22Rv1 (cell line): ENCODE measurements at regions not wholly inside any gene's neighbourhood (a gene's known extent, or its start where the extent isn't known, plus 50 kb on each side); places are given as distances from the start of the nearest gene placed in this dataset.

ENCODE experiments used
- H3K27ac ChIP-seq: fragments of 450-650 bp; 2 replicates; pipeline ENCODE4 v1.5.1; 2017
- ZFX ChIP-seq: fragments of 450-650 bp; IDR thresholded peaks from 2 replicates; pipeline ENCODE4 v1.6.1; 2017; ENCODE audit warnings: antibody characterized with exemption, borderline replicate concordance
- TF ChIP-seq, protein P1 (sequence below): fragments of 450-650 bp; IDR thresholded peaks from 2 replicates; pipeline ENCODE4 v1.5.1; 2017; ENCODE audit warnings: mild to moderate bottlenecking

DNA sequence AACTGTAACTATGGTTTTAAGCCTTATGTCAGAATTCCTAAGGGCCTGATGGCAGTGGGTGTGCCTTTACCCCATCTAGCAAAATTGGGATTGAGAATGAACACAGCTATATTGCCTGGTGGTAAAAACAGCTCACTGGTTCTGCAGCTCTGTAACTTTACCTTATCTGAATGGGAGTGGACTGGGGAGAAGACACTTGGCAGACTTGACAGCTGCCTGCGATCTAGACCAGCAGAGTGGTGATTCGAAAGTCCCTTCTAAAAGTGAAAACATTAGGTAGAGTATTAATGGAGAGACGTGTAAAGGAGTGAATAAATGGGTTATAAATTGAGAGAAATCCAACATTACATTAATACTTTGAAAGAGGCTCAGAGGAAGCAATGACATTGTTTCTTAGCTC is 289.1 kb upstream of the EDIL3 start:
- TF ChIP-seq, protein P1, sequence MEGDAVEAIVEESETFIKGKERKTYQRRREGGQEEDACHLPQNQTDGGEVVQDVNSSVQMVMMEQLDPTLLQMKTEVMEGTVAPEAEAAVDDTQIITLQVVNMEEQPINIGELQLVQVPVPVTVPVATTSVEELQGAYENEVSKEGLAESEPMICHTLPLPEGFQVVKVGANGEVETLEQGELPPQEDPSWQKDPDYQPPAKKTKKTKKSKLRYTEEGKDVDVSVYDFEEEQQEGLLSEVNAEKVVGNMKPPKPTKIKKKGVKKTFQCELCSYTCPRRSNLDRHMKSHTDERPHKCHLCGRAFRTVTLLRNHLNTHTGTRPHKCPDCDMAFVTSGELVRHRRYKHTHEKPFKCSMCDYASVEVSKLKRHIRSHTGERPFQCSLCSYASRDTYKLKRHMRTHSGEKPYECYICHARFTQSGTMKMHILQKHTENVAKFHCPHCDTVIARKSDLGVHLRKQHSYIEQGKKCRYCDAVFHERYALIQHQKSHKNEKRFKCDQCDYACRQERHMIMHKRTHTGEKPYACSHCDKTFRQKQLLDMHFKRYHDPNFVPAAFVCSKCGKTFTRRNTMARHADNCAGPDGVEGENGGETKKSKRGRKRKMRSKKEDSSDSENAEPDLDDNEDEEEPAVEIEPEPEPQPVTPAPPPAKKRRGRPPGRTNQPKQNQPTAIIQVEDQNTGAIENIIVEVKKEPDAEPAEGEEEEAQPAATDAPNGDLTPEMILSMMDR, result no peak
- TF ChIP-seq ZFX, result no peak
- no peak overlapping the region for H3K27ac ChIP-seq

DNA sequence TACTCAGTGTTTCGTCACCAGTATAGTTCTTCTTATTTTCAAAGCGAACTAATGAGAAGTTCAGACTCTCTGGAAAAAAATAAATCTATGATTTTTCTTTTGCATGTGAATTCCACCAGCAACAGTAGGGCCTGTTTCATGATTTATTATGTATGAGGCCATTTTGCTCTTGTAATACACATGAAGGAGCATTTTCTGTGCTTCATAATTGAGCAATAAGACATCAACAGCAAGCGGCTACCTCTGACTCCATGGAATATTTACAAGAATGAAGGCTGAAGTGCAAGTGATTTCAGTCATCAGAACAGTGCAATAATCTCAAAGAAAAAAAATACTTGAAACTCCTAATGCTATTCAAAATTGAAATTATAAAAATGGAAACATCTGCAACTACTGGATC is 282.9 kb upstream of the EDIL3 start:
- TF ChIP-seq, protein P1, result no peak
- TF ChIP-seq ZFX, result no peak
- H3K27ac ChIP-seq, result no peak overlapping the region

DNA sequence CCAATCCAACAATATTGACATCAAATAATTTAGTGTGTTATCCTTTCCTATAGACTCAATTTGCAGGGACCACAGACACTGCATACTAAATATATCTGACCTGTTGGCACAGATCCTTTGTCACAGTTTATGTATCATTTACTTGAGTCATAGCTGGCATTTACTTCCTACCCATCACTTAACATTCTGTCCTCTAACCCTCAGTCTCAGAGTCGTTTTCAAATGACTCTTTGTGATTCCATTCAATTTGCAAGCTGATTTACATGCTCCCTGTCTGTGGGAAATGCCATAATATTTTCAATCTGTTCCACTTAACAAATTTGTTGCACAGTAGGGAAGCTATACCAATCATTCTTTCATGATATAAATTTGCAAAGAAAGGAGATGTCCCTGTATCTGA is 265.7 kb upstream of the EDIL3 start:
- no peak overlapping the region for H3K27ac ChIP-seq
- TF ChIP-seq, protein P1, result no peak
- TF ChIP-seq ZFX, result no peak

DNA sequence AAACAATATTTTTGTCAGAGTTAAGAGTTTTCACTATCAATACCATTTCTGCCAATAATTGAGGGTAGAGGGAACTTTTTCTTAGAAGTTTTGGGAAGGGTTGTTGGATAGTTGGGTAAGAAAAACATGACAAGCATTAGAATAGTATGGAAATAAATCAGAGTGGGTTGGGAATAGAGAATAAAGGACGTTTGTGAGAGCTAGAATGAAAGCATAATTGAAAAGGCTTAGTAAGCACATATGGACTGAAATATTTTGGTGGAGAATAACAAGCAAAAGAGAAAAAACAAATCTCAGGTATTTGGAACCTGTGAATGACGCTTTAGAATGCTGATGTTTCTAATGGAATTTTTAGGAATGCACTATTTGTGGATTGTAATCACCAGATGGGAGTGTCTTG is 262.9 kb upstream of the EDIL3 start:
- TF ChIP-seq, protein P1, result no peak
- no peak for TF ChIP-seq ZFX
- no peak overlapping the region for H3K27ac ChIP-seq

DNA sequence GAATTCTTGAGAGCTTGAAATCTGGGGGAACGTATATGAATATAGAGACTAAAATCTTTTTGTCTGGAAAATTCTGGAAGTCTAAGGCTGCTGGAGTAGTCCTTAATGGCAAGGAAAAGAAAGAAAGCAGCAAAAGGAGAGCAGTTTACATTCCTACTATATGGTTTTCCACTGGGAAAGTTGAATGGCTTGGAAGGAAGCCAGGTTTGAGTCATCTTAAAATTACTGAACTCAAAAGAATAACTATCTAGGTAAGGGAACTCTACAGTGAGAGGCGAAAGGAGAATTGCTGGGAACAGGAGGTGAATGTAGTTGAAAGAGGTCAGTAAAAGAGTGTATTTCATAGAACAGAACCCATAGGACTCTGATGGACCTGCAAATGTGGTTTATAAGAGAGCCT is 258.1 kb upstream of the EDIL3 start:
- no peak overlapping the region for H3K27ac ChIP-seq
- TF ChIP-seq, protein P1, result no peak
- TF ChIP-seq ZFX, result no peak

DNA sequence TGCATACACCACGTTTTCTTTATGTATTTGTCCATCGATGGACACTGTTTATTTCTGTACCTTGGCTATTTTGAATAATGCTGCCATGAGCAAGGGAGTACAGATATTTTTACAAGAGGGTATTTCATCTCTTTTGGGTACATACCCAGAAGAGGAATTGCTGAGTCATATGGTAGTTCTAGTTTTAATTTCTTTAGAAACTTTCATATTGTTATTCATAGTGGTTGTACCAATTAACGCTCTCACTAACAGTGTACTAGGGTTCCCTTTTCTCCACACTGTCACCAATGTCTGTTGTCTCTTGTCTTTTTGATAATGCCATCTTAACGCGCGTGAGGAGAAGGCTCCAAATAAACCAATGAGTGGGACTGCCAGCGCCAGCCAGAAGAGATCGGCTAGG is 257.6 kb upstream of the EDIL3 start:
- TF ChIP-seq, protein P1, result no peak
- no peak for TF ChIP-seq ZFX
- no peak overlapping the region for H3K27ac ChIP-seq

DNA sequence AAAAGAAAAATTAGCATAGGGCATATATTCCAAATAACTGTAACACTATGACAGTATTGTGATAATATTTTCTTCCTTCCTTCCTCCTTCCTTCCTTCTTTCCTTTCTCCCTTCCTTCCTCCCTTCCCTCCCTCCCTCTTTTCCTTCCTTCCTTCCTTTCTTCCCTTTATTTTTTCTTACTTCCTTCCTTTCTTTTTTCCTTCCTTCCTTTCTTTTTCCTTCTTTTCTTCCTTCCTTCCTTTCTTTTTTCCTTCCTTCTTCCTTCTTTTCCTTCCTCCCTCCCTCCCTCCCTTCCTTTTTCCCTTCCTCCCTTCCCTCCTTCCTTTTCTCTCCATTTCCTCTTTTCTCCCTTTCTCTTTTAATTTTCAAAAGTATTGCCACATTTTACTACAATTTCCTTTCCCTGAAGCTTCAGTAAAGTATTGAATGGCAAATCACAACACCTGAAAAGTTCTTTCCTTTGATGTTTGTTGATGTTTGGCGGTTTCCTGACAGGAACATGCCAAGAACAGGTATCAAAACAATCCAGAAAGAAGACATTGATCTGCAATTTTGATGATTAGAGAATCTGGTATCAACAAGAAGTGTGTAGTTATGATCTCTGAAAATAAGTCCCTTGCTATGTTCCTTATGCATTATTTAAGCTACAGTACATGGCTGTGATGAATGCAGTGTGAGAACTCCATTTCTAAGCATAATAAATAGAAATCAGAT is 253.1 kb upstream of the EDIL3 start:
- no peak overlapping the region for H3K27ac ChIP-seq
- TF ChIP-seq, protein P1, result no peak
- no peak for TF ChIP-seq ZFX
